ENCODE measurements at regions not wholly inside any gene's neighbourhood (a gene's known extent, or its start where the extent isn't known, plus 50 kb on each side); places are given as distances from the start of the nearest gene placed in this dataset.

DNA sequence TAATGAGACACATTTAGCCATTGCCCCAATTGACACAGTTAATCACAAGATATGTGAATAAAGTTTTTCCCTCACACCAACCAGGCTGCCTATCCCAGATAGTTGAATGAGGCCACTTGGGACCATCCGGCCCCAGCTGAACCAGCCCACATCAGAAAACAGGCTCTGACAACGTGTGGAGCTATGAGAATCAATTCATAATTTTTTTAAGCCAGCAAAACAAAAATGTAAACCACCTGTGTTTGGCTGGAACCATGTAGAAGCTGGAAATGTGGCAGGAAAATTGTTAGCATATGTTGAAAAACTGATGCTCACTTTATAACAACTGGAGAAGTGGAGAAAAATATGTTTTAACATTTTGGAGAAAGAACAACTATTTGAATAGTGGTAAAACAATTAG lies 1161.3 kb downstream of the SLITRK1 start:
- peaks cover 10% of the 10 kb centered on the region for H3K4me1 ChIP-seq
- no peak overlapping the region for H3K4me3 ChIP-seq
- no peaks in the 10 kb centered on the region for H3K36me3 ChIP-seq (replicated peaks)
- in situ Hi-C loops (cut with MboI; ENCODE audit: low sequenced_read_pairs): no loop called here
- no peaks in the 10 kb centered on the region for H3K27me3 ChIP-seq (ENCODE audit: low read depth)
- H3K9me3 ChIP-seq: no peaks in the 10 kb centered on the region
- no peak for DNase-seq (ENCODE audit: low spot score in 2 of 2)

DNA sequence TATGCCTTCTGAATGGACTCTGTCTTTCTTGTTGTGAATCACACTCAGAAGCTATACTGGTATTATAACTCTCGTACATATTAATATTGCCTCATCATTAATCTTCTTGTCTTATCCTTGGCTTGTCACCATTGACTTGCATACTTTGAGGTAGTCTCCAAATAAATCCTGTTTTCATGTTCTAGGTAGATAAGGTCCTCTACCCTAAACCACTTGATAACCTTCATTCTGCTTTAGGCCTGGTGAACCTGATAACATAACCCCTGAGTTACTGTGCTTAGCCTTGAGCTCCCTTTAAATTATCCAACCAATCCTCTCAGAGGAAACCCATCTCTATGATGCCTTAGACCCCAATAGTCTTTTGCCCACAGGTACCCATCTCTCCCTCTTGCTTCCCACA lies 1162.3 kb downstream of the SLITRK1 start:
- H3K9me3 ChIP-seq: no peaks in the 10 kb centered on the region
- no peaks in the 10 kb centered on the region for H3K36me3 ChIP-seq (replicated peaks)
- H3K27me3 ChIP-seq (ENCODE audit: low read depth): no peaks in the 10 kb centered on the region
- DNase-seq (ENCODE audit: low spot score in 2 of 2): no peak
- in situ Hi-C loops (cut with MboI; ENCODE audit: low sequenced_read_pairs): no loop called here
- no peak overlapping the region for H3K4me3 ChIP-seq
- peaks cover 10% of the 10 kb centered on the region for H3K4me1 ChIP-seq

DNA sequence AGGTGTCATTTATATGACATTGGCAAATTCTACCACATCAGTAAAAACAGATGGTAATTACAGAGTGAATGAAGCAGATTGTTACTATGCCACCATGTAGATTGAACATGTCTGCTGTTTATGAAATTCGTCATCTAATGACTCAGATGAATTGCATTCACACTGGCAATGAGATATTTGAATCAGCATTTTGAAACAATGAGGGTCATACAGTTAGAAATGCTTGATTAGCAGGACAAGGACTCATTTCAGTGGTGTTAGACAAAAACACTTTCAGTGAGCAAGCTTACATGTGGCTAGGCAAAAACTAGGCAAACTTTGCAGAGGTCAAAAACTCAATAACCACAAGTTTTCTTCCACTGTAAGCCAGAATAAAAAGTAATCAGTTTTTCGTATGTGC lies 1165.0 kb downstream of the SLITRK1 start:
- H3K9me3 ChIP-seq: no peaks in the 10 kb centered on the region
- no peaks in the 10 kb centered on the region for H3K27me3 ChIP-seq (ENCODE audit: low read depth)
- H3K4me3 ChIP-seq: no peak overlapping the region
- in situ Hi-C loops (cut with MboI; ENCODE audit: low sequenced_read_pairs): no loop called here
- H3K4me1 ChIP-seq: peaks cover 10% of the 10 kb centered on the region
- no peak for DNase-seq (ENCODE audit: low spot score in 2 of 2)
- no peaks in the 10 kb centered on the region for H3K36me3 ChIP-seq (replicated peaks)

DNA sequence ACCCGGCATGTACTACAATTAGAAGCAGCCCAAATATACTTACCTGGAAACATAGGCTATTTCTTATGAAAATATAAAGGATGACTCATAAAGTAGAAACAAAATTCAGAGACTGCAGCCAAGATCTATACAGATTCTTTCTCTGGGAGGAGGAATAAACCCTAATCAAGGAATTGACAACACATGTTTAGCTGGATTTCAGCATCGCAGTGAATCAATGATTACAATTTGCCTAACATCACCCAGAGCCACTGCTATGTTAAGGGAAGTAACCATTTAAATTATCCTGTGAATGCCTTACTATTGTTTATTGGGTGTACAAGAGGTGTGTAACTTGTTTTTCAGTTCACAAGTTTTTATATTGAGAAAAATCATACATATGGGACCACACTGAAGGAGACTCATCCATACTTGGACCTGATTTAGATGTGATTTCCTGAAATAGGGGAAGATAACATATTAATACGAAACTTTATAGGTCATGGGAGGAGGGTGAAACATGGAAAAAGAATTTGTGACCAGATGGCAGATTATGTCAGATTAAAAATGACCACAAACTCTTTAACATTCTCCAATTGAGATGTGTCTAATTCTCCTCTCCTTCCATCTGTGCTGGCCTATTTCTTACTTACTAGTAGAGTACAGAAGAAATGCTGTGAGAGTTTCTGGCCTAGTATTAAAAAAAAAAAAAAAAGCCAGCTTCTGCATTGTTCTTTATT lies 1168.4 kb downstream of the SLITRK1 start:
- Histone ChIP-seq H3K4me1 (peaks cover 4% of the 10 kb centered on the region), H3K4me3 (no peak overlapping the region), H3K27me3 (ENCODE audit: low read depth) (no peaks in the 10 kb centered on the region), H3K9me3 (no peaks in the 10 kb centered on the region), H3K36me3 (replicated peaks) (no peaks in the 10 kb centered on the region)
- in situ Hi-C loops (cut with MboI; ENCODE audit: low sequenced_read_pairs): no loop called here
- DNase-seq (ENCODE audit: low spot score in 2 of 2): no peak

DNA sequence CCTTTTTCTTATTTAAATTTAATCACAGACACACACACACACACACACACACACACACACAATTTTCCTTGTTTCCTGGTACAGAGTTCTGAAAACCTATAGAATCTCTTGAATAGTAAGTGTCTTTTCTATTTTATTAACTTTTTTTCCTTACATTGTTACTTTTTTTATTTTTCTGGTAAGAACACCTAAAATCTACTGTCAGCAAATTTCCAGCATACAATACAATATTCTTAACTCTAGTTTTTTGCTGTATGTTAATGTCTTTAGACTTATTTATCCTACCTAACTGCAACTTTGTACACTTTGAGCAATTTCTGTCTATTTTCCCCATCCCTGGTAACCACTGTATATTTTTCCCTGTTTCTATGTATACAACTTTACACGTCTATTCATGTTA lies 1179.8 kb downstream of the SLITRK1 start:
- no peaks in the 10 kb centered on the region for H3K27me3 ChIP-seq (ENCODE audit: low read depth)
- H3K9me3 ChIP-seq: no peaks in the 10 kb centered on the region
- no peaks in the 10 kb centered on the region for H3K4me1 ChIP-seq
- in situ Hi-C loops (cut with MboI; ENCODE audit: low sequenced_read_pairs): no loop called here
- no peak for DNase-seq (ENCODE audit: low spot score in 2 of 2)
- H3K36me3 ChIP-seq (replicated peaks): no peaks in the 10 kb centered on the region
- H3K4me3 ChIP-seq: no peak overlapping the region

DNA sequence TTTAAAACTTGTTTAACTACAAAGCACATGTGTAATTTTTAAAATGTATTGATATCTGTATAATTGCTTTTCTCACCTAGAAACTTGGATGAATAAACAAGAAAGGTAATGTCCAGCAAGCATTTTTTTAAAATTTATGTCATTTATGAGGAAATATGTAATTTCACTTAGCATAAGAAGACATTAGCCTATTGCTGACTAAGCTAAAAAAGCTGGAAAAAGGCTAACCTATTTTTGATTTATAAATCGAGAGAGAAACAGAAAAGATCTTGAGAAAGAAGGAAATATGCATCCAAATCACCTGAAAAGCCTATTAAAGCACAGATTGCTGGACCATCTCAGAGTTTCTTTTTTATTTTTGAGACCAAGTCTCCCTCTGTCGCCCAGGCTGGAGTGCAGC lies 1181.3 kb downstream of the SLITRK1 start:
- H3K4me3 ChIP-seq: no peak overlapping the region
- H3K36me3 ChIP-seq (replicated peaks): no peaks in the 10 kb centered on the region
- in situ Hi-C loops (cut with MboI; ENCODE audit: low sequenced_read_pairs): no loop called here
- DNase-seq (ENCODE audit: low spot score in 2 of 2): no peak
- no peaks in the 10 kb centered on the region for H3K27me3 ChIP-seq (ENCODE audit: low read depth)
- no peaks in the 10 kb centered on the region for H3K4me1 ChIP-seq
- H3K9me3 ChIP-seq: no peaks in the 10 kb centered on the region

DNA sequence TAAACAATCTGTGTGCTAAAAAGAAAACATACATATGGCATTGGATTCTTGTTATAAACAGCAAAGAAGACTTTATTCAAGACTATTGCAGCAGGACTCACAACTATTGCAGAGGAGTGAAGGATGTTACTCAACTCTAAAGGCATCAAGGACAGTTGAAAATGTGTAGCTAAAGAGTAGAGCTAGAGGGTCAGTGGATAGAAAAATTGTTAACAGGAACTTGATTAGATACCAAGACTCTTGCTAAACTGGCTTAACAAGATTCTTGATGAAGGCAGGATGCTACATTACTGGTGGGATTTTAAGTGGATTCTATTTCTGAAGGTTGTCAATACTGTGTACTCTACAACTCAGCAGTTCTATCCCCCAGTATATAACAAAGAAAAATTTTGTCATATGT lies 1183.3 kb downstream of the SLITRK1 start:
- no peaks in the 10 kb centered on the region for H3K9me3 ChIP-seq
- in situ Hi-C loops (cut with MboI; ENCODE audit: low sequenced_read_pairs): no loop called here
- H3K4me3 ChIP-seq: no peak overlapping the region
- H3K36me3 ChIP-seq (replicated peaks): no peaks in the 10 kb centered on the region
- no peaks in the 10 kb centered on the region for H3K27me3 ChIP-seq (ENCODE audit: low read depth)
- no peak for DNase-seq (ENCODE audit: low spot score in 2 of 2)
- H3K4me1 ChIP-seq: no peaks in the 10 kb centered on the region

DNA sequence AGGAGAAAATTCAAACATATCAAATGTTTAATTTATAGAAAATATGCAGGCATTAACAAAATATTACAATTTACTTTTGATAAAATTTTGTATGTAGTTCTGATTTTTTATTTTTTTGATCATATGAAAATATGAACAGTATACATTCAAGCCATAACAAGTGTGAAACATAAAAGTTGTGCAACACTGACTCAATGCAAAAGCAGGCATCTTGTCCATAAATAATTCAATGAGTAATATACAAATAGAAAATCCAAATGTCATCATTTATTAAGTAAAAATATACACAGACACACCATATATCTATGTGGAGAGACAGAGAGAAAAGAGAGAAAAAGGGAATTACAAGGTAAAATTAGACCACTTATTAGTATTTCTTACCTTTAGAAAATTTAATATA lies 1183.9 kb downstream of the SLITRK1 start:
- in situ Hi-C loops (cut with MboI; ENCODE audit: low sequenced_read_pairs): no loop called here
- no peak for DNase-seq (ENCODE audit: low spot score in 2 of 2)
- no peaks in the 10 kb centered on the region for H3K36me3 ChIP-seq (replicated peaks)

DNA sequence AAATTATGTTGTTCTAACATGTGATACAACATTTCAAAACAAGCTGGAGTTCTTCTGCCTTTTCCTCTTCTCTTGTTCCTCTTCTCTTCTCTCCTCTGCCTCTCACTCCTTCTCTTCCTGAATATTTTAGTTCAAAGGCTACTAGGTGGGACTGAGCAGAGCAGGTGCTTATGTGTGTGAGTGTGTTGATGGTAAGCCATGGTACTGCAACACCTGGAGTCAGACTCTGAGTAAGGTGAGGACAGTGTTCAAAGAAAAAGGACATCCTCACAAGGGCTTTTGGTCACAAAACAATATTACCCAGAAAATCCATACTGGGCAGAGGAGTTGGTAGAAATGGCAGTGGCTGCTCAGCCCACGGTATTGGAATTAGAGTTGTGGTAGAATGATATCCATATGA lies 1188.7 kb downstream of the SLITRK1 start:
- Histone ChIP-seq H3K36me3 (replicated peaks) (no peaks in the 10 kb centered on the region), H3K4me3 (no peak overlapping the region), H3K9me3 (no peaks in the 10 kb centered on the region), H3K27me3 (ENCODE audit: low read depth) (no peaks in the 10 kb centered on the region), H3K4me1 (no peaks in the 10 kb centered on the region)
- in situ Hi-C loops (cut with MboI; ENCODE audit: low sequenced_read_pairs): no loop called here
- DNase-seq (ENCODE audit: low spot score in 2 of 2): no peak

More for the DNA sequence above, 1183.9 kb downstream of the SLITRK1 start:
- Histone ChIP-seq H3K9me3 (no peaks in the 10 kb centered on the region), H3K4me1 (no peaks in the 10 kb centered on the region), H3K27me3 (ENCODE audit: low read depth) (no peaks in the 10 kb centered on the region), H3K4me3 (no peak overlapping the region)

DNA sequence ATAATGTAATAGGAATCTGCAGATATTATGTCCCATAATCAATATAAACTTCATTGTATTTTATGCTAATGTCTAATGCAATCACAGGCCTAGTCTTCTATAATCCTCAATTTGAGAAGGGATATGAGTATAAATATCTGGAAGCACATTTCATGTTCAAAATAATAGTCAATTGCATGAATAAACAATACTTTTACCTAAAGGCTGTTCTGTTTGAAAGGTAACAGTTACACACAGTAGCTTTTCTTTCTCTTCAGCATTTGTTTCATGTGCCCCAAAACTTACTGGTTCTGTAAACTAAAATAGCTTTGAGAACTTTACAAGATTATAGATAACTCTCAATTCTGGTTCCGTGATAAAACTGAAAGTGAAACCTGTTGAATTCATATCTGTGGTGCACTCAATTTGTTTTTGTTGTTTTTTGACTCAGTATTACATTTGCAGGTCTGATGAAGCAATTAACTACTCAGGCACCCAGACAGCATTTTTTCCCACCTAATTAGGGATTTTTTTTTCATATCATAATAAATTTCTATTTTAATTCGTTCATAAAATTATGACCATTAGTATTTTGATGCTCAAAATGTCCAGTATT lies 1193.8 kb downstream of the SLITRK1 start:
- Histone ChIP-seq H3K4me1 (no peaks in the 10 kb centered on the region), H3K9me3 (no peaks in the 10 kb centered on the region), H3K27me3 (ENCODE audit: low read depth) (no peaks in the 10 kb centered on the region), H3K36me3 (replicated peaks) (no peaks in the 10 kb centered on the region), H3K4me3 (no peak overlapping the region)
- in situ Hi-C loops (cut with MboI; ENCODE audit: low sequenced_read_pairs): no loop called here
- no peak for DNase-seq (ENCODE audit: low spot score in 2 of 2)

DNA sequence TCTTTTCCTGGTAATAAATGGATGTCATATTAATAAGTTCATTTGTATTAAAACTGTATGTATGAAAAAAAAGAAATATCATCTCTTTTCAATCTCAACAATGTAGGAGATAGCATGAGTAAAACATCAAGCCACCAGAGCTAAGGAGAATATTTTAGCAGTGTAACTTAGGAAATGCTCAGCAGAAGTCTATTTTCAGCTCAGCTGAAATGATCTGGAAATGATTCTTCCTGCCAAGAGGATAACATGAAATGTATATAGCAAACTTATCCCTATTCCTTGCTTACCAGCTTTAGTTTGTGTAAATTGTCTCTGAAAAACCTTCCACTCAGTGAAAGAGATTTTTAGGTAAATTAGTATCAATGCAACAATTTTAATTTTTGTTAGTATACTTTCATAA lies 1194.4 kb downstream of the SLITRK1 start:
- H3K27me3 ChIP-seq (ENCODE audit: low read depth): no peaks in the 10 kb centered on the region
- in situ Hi-C loops (cut with MboI; ENCODE audit: low sequenced_read_pairs): no loop called here
- H3K36me3 ChIP-seq (replicated peaks): no peaks in the 10 kb centered on the region
- no peaks in the 10 kb centered on the region for H3K9me3 ChIP-seq
- no peak overlapping the region for H3K4me3 ChIP-seq
- H3K4me1 ChIP-seq: no peaks in the 10 kb centered on the region
- no peak for DNase-seq (ENCODE audit: low spot score in 2 of 2)

DNA sequence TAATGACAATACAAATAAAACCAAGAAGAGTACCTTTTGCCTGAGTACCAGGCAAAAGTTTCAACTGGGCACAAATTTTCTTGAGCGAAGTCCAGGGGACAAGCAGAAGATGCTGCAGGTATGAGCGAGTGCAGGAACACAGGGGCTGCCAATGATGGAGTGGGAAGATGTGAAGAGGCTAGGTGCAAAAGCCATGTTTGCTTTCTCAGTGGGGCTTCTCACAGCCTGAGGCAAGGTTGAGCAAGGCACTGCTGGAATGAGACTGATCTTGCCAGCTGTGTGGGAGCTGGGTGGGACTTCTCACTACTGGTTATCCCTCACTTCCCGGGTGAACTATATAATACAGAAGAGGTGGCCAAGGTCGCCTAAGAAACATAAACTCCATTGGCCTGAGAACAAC lies 1200.7 kb downstream of the SLITRK1 start:
- in situ Hi-C loops (cut with MboI; ENCODE audit: low sequenced_read_pairs): no loop called here
- Histone ChIP-seq H3K27me3 (ENCODE audit: low read depth) (no peaks in the 10 kb centered on the region), H3K4me3 (no peak overlapping the region), H3K36me3 (replicated peaks) (no peaks in the 10 kb centered on the region), H3K9me3 (no peaks in the 10 kb centered on the region), H3K4me1 (no peaks in the 10 kb centered on the region)
- no peak for DNase-seq (ENCODE audit: low spot score in 2 of 2)

DNA sequence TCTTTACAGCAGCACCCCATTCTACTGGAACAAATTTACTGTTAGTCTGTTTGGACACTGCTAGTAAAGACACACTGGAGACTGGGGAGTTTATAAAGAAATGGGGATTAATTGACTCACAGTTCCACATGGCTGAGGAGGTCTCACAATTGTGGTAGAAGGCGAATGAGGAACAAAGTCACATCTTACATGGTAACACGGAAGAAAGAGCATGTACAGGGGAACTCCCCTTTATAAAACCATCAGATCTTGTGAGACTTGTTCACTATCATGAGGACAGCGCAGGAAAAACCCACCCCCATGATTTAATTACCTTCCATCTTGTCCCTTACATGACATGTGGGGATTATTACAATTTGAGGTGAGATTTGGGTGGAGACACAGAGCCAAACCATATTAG lies 1204.2 kb downstream of the SLITRK1 start:
- H3K4me1 ChIP-seq: no peaks in the 10 kb centered on the region
- H3K27me3 ChIP-seq (ENCODE audit: low read depth): no peaks in the 10 kb centered on the region
- H3K9me3 ChIP-seq: no peaks in the 10 kb centered on the region
- in situ Hi-C loops (cut with MboI; ENCODE audit: low sequenced_read_pairs): no loop called here
- no peaks in the 10 kb centered on the region for H3K36me3 ChIP-seq (replicated peaks)
- no peak overlapping the region for H3K4me3 ChIP-seq
- no peak for DNase-seq (ENCODE audit: low spot score in 2 of 2)

DNA sequence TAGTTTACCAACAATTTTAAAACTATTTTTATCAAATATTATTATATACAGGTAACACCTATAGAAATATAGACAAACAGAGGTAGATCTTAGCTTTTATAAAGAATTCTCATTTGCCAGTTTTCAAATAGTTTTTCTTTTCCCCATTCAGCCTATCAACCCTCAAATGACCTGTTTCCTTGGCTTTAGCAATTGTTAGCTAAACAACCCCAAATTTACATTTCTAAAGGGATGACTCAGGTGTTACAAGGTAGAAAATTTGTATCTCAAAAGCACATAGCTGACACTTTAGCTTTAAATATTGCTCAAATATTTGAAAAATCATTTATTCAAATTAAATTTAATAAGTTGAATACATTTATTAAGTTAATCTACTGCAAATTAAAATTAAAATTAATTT lies 1207.2 kb downstream of the SLITRK1 start:
- H3K9me3 ChIP-seq: no peaks in the 10 kb centered on the region
- no peaks in the 10 kb centered on the region for H3K4me1 ChIP-seq
- DNase-seq (ENCODE audit: low spot score in 2 of 2): no peak
- in situ Hi-C loops (cut with MboI; ENCODE audit: low sequenced_read_pairs): no loop called here
- no peak overlapping the region for H3K4me3 ChIP-seq
- no peaks in the 10 kb centered on the region for H3K36me3 ChIP-seq (replicated peaks)
- H3K27me3 ChIP-seq (ENCODE audit: low read depth): no peaks in the 10 kb centered on the region

DNA sequence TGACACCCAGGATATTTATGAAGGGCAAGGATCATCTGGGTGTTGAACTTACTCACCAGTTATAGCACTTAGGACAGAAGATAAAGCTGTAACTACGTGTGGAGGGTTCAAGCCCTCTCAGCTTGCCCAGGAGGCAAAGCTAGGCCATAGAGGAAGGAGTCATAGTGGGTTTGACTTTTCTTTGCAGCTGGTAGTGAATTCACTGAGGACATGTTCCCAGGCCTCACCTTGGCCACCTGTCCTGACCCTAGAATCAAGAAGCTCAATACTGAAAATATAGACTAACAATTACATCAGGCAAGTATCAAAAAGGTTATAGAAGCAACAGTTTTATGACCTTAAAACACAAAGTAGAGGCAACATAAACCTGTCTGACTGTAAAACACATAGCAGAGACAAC lies 1207.7 kb downstream of the SLITRK1 start:
- in situ Hi-C loops (cut with MboI; ENCODE audit: low sequenced_read_pairs): no loop called here
- Histone ChIP-seq H3K4me3 (no peak overlapping the region), H3K4me1 (no peaks in the 10 kb centered on the region), H3K9me3 (no peaks in the 10 kb centered on the region), H3K27me3 (ENCODE audit: low read depth) (no peaks in the 10 kb centered on the region), H3K36me3 (replicated peaks) (no peaks in the 10 kb centered on the region)
- DNase-seq (ENCODE audit: low spot score in 2 of 2): no peak

Data from HAP-1 (cell line).